ENCODE measurements at regions not wholly inside any gene's neighbourhood (a gene's known extent, or its start where the extent isn't known, plus 50 kb on each side); places are given as distances from the start of the nearest gene placed in this dataset.

DNA sequence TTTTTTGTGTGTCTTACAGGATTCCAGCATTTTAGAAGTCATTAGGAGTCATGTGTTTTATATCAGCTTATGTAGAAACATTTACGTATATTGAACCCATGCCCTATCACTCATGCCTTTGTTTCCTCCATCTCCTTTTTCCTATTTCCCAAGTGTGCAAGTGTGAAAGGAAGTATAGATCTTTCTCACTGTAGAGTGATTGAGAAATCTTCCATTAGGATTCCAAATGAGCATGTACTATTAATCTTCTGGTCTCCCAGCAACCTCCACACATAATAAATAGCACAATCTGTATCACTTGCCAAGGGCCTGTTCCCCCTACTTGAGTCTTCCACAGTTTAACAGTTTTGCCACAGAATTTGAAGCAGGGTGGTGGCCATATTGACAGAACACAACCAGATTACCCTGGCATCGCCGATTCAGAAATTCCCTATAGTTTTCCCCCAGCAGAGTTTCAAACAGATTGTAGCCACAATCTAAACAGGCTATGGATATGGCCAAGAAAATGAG lies 1052.8 kb downstream of the TTLL7 start:
- Histone ChIP-seq H3K79me2 (ENCODE audit: control insufficient read depth, insufficient read depth, low read length) (no peaks in the 10 kb centered on the region), H4K20me1 (ENCODE audit: control insufficient read depth, insufficient read depth) (no peaks in the 10 kb centered on the region), H3K9me3 (replicated peaks; ENCODE audit: control insufficient read depth, insufficient read depth, low read length) (no peaks in the 10 kb centered on the region), H3K9ac (ENCODE audit: control insufficient read depth, insufficient read depth, low read length) (no peak overlapping the region), H3K4me3 (no peak overlapping the region), H3K4me2 (ENCODE audit: control insufficient read depth, insufficient read depth) (no peak overlapping the region), H3K27me3 (replicated peaks in 1 of 2; ENCODE audit: control insufficient read depth in 2 of 2, insufficient read depth in 2 of 2, low read length in 1 of 2) (no peaks in the 10 kb centered on the region), H3K36me3 (ENCODE audit: control insufficient read depth in 2 of 2, insufficient read depth in 2 of 2, low read length in 1 of 2) (no peaks in the 10 kb centered on the region), H3K4me1 (ENCODE audit: control insufficient read depth, insufficient read depth, low read length) (no peaks in the 10 kb centered on the region), H2AFZ (ENCODE audit: control insufficient read depth, low read depth, low read length) (no peak overlapping the region), H3K27ac (ENCODE audit: control insufficient read depth, insufficient read depth) (no peak overlapping the region)
- TF ChIP-seq NR2C2 (IDR thresholded peaks at IDR 0.05; ENCODE audit: borderline replicate concordance, control insufficient read depth, insufficient read length, low read depth) (no peak), HDGF (IDR thresholded peaks at IDR 0.05) (no peak), YY1 (IDR thresholded peaks at IDR 0.05; ENCODE audit: low read depth, low read length) (no peak), IRF4 (IDR thresholded peaks at IDR 0.05; ENCODE audit: low read depth, low read length) (no peak), CHD4 (IDR thresholded peaks at IDR 0.05) (no peak), MEF2B (IDR thresholded peaks at IDR 0.05; ENCODE audit: partially characterized antibody, poor library complexity, severe bottlenecking) (no peak), CREM (IDR thresholded peaks at IDR 0.05; ENCODE audit: low read depth) (no peak), RUNX3 (IDR thresholded peaks at IDR 0.05; ENCODE audit: low read length) (no peak), ZNF384 (IDR thresholded peaks at IDR 0.05; ENCODE audit: borderline replicate concordance, low read depth, low read length) (no peak), TAF1 (IDR thresholded peaks at IDR 0.05; ENCODE audit: borderline replicate concordance, low read depth, low read length) (no peak)
- TF ChIP-seq, protein P1, sequence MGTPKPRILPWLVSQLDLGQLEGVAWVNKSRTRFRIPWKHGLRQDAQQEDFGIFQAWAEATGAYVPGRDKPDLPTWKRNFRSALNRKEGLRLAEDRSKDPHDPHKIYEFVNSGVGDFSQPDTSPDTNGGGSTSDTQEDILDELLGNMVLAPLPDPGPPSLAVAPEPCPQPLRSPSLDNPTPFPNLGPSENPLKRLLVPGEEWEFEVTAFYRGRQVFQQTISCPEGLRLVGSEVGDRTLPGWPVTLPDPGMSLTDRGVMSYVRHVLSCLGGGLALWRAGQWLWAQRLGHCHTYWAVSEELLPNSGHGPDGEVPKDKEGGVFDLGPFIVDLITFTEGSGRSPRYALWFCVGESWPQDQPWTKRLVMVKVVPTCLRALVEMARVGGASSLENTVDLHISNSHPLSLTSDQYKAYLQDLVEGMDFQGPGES (IDR thresholded peaks at IDR 0.05), result no peak
- intact Hi-C loops (cut with micrococcal nuclease; ENCODE audit: unreplicated experiment), result no loop called here
- ChIA-PET POLR2A (no interaction called here), RAD21 (ENCODE audit: unreplicated experiment) (no interaction called here), SMC1A (ENCODE audit: uncharacterized antibody, unreplicated experiment) (no interaction called here), CTCF (no interaction called here)
- ATAC-seq (no peak), FAIRE-seq (no peak), DNase-seq (ENCODE audit: low read depth, low spot score) (no peak)
- 76% methylated on average over 3 of the region's 3 CpGs for WGBS (ENCODE audit: insufficient coverage, insufficient replicate concordance, low lambda C conversion rate, missing lambda C conversion rate)
- in situ Hi-C loops (cut with MboI), result no loop called here
- BruUV-seq (replicated peaks), result no TSS peak
